Left lung (tissue), 4 donors: ENCODE measurements at regions not wholly inside any gene's neighbourhood (a gene's known extent, or its start where the extent isn't known, plus 50 kb on each side); places are given as distances from the start of the nearest gene placed in this dataset.

Source experiments
- ATAC-seq: fragments of 200-7000 bp; cut with Tn5 transposase; one replicate; pipeline ENCODE4 v1.9.1; 2020; ENCODE audit warnings: moderate library complexity
- DNase-seq, 4 donors: peaks; one replicate each; pipeline ENCODE4 v3.0.0-alpha.2; 2013 to 2020
- H3K27ac ChIP-seq, 2 donors: fragments of 200-600 bp; sonication (generic) in 1 of 2; one replicate each; pipeline versions ENCODE4 v1.5.0 to v1.8.0; 2020 to 2021
- H3K27me3 ChIP-seq, 2 donors: fragments of 200-600 bp; sonication (generic) in 1 of 2; one replicate each; pipeline versions ENCODE4 v1.5.0 to v1.8.0; 2020 to 2021
- H3K36me3 ChIP-seq, 2 donors: fragments of 200-600 bp; sonication (generic) in 1 of 2; one replicate each; pipeline versions ENCODE4 v1.5.0 to v1.8.0; 2020 to 2021
- H3K4me1 ChIP-seq, 2 donors: fragments of 200-600 bp; one replicate each; pipeline ENCODE4 v1.8.0; 2021
- H3K4me3 ChIP-seq, 2 donors: fragments of 200-600 bp; sonication (generic) in 1 of 2; one replicate each; pipeline versions ENCODE4 v1.5.0 to v1.8.0; 2020 to 2021; ENCODE audit warnings: mild to moderate bottlenecking in 1 of 2
- H3K9me3 ChIP-seq, 2 donors: fragments of 200-600 bp; sonication (generic) in 1 of 2; one replicate each; pipeline versions ENCODE4 v1.5.0 to v1.8.0; 2020 to 2021
- CTCF ChIP-seq, 2 donors: fragments of 200-600 bp; sonication (generic) in 1 of 2; IDR thresholded peaks; one replicate each; pipeline versions ENCODE4 v1.5.0 to v1.8.0; 2021; ENCODE audit warnings: antibody characterized with exemption in 2 of 2
- intact Hi-C, 2 donors: fragments of 100-400 bp; cut with DNase I; formaldehyde crosslinking; loops; one replicate each; pipeline versions ENCODE4 v1.11.2 to v1.14.2; 2022
- donor health status: DM: no; HTN: yes; CAD: no.
- donor health status: DM: no; HTN: no; CAD: no.

- Histone ChIP-seq H3K4me1 (no peaks in the 10 kb centered on the region), H3K27me3 (no peaks in the 10 kb centered on the region), H3K36me3 (no peaks in the 10 kb centered on the region), H3K27ac (no peak overlapping the region), H3K4me3 (no peak overlapping the region), H3K9me3 (peaks cover 0 to 28% of the 10 kb centered on the region in 2 donors)
- ATAC-seq (no peak), DNase-seq (no peak)
- intact Hi-C loops = no loop called here
- no peak for TF ChIP-seq CTCF (IDR thresholded peaks at IDR 0.05)
Observed at GRCh38 chr14:104334424-104335161, 196.2 kb downstream of the KIF26A start.

GRCh38 chr14:104335176-104335575 is 196.8 kb downstream of the KIF26A start:
- ATAC-seq = no peak
- no peaks in the 10 kb centered on the region for H3K4me1 ChIP-seq
- H3K9me3 ChIP-seq = peaks cover 0 to 22% of the 10 kb centered on the region in 2 donors
- H3K4me3 ChIP-seq = no peak overlapping the region
- intact Hi-C loops = no loop called here
- DNase-seq = no peak
- no peak for TF ChIP-seq CTCF (IDR thresholded peaks at IDR 0.05)
- H3K27ac ChIP-seq = no peak overlapping the region
- no peaks in the 10 kb centered on the region for H3K27me3 ChIP-seq
- H3K36me3 ChIP-seq = no peaks in the 10 kb centered on the region

- no peak for TF ChIP-seq CTCF (IDR thresholded peaks at IDR 0.05)
- Histone ChIP-seq H3K9me3 (peaks cover 0 to 19% of the 10 kb centered on the region in 2 donors), H3K4me1 (no peaks in the 10 kb centered on the region), H3K27ac (no peak overlapping the region), H3K36me3 (no peaks in the 10 kb centered on the region), H3K4me3 (no peak overlapping the region), H3K27me3 (no peaks in the 10 kb centered on the region)
- intact Hi-C loops = no loop called here
- ATAC-seq = no peak
- DNase-seq = no peak
Observed at GRCh38 chr14:104335611-104336010, 197.2 kb downstream of the KIF26A start.

- Histone ChIP-seq H3K27me3 (peaks cover 0 to 8% of the 10 kb centered on the region in 2 donors), H3K4me1 (no peaks in the 10 kb centered on the region), H3K9me3 (peaks cover 0 to 15% of the 10 kb centered on the region in 2 donors), H3K4me3 (no peak overlapping the region), H3K36me3 (no peaks in the 10 kb centered on the region), H3K27ac (no peak overlapping the region)
- TF ChIP-seq CTCF (IDR thresholded peaks at IDR 0.05) = no peak
- intact Hi-C loops = no loop called here
- DNase-seq = no peak
- ATAC-seq = no peak
Observed at GRCh38 chr14:104337351-104337750, 199.0 kb downstream of the KIF26A start.

- H3K4me1 ChIP-seq = no peaks in the 10 kb centered on the region
- intact Hi-C loops = no loop called here
- H3K36me3 ChIP-seq = no peaks in the 10 kb centered on the region
- no peak overlapping the region for H3K27ac ChIP-seq
- no peak overlapping the region for H3K4me3 ChIP-seq
- H3K9me3 ChIP-seq = peaks cover 0 to 15% of the 10 kb centered on the region in 2 donors
- peaks cover 0 to 27% of the 10 kb centered on the region in 2 donors for H3K27me3 ChIP-seq
- no peak for ATAC-seq
- DNase-seq = no peak
- no peak for TF ChIP-seq CTCF (IDR thresholded peaks at IDR 0.05)
Observed at GRCh38 chr14:104339361-104339760, 201.0 kb downstream of the KIF26A start.
